ENCODE measurements at regions not wholly inside any gene's neighbourhood (a gene's known extent, or its start where the extent isn't known, plus 50 kb on each side); places are given as distances from the start of the nearest gene placed in this dataset.

DNA sequence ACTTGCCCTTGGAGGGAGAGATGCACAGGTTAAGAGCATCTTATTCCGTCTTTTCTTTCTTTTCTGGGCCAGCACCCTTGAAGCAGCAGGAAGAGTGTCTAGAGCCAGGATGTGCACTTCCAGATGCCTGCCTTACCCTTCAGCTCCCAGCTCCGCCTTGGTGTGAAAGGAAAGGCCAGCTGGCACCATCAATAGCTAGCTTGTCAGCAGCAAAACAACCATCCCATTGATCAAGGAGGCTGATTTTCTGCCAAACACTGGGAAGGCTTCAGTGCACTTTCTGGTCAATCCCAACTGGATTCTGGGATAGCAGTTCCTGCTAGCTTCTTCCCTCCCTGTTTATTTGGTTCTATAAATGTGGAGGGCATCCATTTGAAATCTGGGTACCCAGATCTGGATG, 110.9 kb upstream of the GALNT15 start:
- TF ChIP-seq, protein P1, sequence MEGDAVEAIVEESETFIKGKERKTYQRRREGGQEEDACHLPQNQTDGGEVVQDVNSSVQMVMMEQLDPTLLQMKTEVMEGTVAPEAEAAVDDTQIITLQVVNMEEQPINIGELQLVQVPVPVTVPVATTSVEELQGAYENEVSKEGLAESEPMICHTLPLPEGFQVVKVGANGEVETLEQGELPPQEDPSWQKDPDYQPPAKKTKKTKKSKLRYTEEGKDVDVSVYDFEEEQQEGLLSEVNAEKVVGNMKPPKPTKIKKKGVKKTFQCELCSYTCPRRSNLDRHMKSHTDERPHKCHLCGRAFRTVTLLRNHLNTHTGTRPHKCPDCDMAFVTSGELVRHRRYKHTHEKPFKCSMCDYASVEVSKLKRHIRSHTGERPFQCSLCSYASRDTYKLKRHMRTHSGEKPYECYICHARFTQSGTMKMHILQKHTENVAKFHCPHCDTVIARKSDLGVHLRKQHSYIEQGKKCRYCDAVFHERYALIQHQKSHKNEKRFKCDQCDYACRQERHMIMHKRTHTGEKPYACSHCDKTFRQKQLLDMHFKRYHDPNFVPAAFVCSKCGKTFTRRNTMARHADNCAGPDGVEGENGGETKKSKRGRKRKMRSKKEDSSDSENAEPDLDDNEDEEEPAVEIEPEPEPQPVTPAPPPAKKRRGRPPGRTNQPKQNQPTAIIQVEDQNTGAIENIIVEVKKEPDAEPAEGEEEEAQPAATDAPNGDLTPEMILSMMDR (IDR thresholded peaks at IDR 0.05; ENCODE audit: insufficient read depth, low read length): no peak
- no peak for DNase-seq (ENCODE audit: low read depth)
- no peak overlapping the region for H3K4me3 ChIP-seq (ENCODE audit: low read depth, low read length)

DNA sequence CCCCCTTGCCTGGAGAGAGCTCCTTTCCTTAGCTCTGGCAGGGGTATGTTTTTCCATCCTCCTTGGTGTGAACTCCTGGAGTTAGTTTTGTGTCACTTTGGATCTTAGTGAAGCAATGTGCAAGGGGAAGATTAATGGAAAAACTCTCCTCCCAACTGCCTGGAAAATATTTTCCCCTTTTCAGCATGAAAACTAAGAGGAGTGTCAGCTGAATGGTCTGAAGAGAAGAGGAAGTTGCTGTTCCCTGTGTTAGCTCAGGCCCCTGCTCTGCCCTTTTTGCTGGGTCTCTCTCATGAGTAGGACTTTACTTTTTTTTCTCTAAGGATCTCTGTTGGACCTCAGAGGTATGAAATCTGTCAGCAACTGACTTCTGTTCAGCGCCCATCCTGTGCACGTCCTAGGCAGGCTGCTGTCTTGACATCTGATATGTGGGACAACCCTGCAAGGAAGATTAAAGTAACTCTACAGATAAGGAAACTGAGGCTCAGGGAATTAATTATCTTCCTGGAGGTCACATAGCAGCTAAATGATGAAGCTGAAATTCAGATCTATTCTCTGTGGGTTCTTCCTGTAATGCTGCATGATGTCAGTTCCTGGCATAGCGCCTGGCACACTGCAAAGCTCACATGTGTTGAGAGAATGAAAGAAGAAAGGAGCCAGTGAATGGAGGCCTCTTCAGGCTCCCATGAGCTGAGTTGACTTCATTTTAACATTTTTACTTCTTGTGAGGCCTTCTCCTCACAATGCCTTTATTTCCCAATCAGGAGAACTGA, 109.7 kb upstream of the GALNT15 start:
- TF ChIP-seq, protein P1 (IDR thresholded peaks at IDR 0.05; ENCODE audit: insufficient read depth, low read length): no peak
- DNase-seq (ENCODE audit: low read depth): peak; percentile 97

DNA sequence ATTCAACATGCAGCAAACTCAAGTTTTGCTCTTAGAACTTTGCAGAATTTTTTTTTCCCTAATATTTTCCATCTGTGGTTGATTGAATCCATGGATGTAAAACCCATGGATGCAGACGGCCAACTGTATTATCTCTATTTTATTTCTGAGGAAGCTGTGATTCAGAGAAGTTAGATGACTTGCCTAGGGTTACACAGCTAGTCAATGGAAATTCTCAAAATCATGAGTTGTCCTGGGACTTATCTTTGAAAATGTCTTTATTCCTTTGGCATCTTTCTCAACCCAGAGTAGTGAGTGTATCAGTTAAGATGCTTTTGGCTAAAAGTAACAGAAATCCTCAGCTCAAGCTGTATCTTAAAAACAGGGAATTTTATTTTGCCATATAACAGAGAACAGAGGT, 107.9 kb upstream of the GALNT15 start:
- TF ChIP-seq, protein P1 (IDR thresholded peaks at IDR 0.05; ENCODE audit: insufficient read depth, low read length): no peak
- peak; percentile 75 for DNase-seq (ENCODE audit: low read depth)

More for the DNA sequence above, 109.7 kb upstream of the GALNT15 start:
- H3K4me3 ChIP-seq (ENCODE audit: low read depth, low read length): no peak overlapping the region

DNA sequence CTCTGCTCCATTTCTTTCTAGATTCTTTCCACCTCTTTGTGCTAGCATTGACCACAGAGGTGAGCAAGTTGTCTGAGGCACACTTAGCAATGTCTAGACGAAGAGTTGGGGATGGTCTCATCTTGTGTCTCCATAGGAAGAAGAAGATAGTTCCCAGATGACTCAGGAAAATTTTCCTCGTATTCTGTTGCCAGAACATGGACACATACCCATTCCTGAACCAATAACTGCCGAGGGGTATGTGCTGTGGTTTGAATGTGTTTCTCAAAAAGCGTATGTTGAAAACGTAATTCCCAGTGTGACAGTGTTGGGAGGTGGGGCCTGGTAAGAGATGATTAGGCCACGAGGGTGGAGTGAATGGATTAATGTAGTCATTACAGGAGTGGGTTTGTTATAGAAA, 107.5 kb upstream of the GALNT15 start:
- no peak overlapping the region for H3K4me3 ChIP-seq (ENCODE audit: low read depth, low read length)
- peak; percentile 82 for DNase-seq (ENCODE audit: low read depth)
- TF ChIP-seq, protein P1 (IDR thresholded peaks at IDR 0.05; ENCODE audit: insufficient read depth, low read length): no peak

More for the DNA sequence above, 107.9 kb upstream of the GALNT15 start:
- no peak overlapping the region for H3K4me3 ChIP-seq (ENCODE audit: low read depth, low read length)

DNA sequence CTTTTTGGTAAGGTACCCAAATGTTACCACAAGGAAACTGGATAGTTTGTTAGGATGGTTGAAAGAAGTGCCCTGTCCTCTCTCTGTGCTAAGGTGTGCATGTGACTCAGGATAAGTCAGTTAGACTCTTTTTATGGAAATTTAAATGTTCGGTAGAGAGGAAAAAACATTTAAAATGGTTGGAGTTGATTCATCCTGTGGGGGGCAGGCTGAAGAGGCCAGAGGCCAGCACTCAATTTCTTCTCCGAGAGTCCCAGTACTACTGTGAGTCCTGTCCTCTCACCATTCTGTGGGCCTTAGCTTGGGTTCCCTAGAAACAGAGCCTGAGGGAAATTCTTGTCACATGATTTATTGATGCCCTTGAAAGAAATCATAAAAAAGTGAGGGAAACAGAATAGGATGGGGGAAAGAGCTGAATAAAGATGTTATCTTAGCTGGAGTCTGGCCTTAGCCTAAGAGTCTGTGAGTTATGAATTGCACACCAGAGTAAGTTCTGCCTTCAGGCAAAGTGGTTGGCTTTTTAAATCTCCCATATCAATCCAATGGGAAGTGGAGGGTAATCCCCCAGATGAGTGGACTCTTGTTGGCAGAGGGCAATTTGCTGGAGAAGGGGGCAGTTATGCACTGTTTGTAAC, 106.5 kb upstream of the GALNT15 start:
- no peak overlapping the region for H3K4me3 ChIP-seq (ENCODE audit: low read depth, low read length)
- TF ChIP-seq, protein P1 (IDR thresholded peaks at IDR 0.05; ENCODE audit: insufficient read depth, low read length): no peak
- DNase-seq (ENCODE audit: low read depth): no peak

DNA sequence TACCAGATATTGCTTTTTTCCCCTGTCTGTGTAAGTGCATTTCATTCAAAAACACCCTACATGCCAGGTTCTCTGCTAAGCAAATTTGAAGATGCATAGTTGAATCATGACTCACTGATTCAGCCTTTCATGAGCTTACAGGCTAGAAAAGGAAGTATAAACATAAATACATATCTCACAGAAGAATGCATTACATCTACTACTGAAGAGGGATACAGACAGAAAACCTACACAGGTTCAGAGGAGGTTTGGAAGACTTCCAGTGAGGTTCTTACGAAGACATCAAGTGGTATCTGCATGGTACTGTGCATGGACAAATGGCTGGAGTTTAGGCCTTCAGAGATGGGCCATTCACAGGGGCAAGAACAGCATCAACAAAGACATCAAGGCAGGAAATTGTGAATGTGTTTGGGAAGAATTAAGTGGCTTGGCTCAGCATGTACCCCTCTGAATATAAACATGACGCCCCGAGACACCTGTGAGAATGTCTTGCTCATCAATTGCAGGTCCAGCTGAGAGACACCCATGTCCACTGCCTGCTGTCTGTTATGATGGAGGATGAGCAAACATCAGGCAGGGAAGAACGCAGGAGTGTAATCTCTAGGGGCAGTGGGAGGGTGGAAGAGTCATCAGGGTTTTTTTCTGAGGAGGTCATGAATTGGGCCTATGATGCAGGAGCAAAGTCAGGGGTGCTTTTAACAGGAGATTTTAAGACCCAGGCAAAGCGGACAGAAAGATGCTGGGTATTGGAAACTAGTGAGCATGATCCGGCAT, 105.1 kb upstream of the GALNT15 start:
- peak; percentile 95 for DNase-seq (ENCODE audit: low read depth)
- TF ChIP-seq, protein P1 (IDR thresholded peaks at IDR 0.05; ENCODE audit: insufficient read depth, low read length): no peak
- no peak overlapping the region for H3K4me3 ChIP-seq (ENCODE audit: low read depth, low read length)

All from fibroblast of the aortic adventitia (primary cell).